GM12872 (cell line): ENCODE measurements at regions not wholly inside any gene's neighbourhood (a gene's known extent, or its start where the extent isn't known, plus 50 kb on each side); places are given as distances from the start of the nearest gene placed in this dataset.

Experiments used
- TF ChIP-seq, protein P1 (sequence below): IDR thresholded peaks from 3 replicates; pipeline ENCODE4 v1.5.1; 2011; ENCODE audit warnings: low read depth, mild to moderate bottlenecking, low read length, moderate library complexity; ENCODE audit not compliant: insufficient read depth

DNA sequence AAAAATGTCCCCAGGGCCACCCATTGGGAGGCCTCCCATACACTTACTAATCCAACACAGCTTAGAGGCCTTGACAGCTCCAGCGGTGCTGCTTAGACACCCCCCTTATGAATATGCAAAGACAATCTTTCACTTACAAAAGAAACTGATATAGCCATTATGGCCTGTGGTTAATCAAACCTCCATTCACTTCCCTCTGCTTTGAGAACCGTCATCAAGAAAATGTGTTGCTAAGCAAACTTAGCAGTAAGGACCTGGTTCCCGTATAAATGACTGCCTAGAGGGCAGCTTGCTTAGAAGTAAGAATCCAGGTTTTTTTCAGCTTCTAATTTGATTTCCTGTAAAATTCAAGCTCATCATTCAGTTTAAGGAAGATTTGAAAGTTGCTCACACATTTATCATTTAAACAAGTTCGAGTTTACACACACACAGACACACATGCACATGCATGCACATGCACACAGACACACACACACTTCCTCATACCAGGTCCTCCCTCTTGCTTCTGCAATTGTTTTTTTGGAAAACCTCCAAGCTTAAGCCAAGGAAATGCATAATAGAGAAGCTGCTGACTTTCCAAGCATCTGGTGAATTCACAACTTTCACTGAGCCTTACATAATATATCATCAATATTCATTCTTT lies 137.7 kb upstream of the BLID start:
- TF ChIP-seq, protein P1, sequence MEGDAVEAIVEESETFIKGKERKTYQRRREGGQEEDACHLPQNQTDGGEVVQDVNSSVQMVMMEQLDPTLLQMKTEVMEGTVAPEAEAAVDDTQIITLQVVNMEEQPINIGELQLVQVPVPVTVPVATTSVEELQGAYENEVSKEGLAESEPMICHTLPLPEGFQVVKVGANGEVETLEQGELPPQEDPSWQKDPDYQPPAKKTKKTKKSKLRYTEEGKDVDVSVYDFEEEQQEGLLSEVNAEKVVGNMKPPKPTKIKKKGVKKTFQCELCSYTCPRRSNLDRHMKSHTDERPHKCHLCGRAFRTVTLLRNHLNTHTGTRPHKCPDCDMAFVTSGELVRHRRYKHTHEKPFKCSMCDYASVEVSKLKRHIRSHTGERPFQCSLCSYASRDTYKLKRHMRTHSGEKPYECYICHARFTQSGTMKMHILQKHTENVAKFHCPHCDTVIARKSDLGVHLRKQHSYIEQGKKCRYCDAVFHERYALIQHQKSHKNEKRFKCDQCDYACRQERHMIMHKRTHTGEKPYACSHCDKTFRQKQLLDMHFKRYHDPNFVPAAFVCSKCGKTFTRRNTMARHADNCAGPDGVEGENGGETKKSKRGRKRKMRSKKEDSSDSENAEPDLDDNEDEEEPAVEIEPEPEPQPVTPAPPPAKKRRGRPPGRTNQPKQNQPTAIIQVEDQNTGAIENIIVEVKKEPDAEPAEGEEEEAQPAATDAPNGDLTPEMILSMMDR = no peak

DNA sequence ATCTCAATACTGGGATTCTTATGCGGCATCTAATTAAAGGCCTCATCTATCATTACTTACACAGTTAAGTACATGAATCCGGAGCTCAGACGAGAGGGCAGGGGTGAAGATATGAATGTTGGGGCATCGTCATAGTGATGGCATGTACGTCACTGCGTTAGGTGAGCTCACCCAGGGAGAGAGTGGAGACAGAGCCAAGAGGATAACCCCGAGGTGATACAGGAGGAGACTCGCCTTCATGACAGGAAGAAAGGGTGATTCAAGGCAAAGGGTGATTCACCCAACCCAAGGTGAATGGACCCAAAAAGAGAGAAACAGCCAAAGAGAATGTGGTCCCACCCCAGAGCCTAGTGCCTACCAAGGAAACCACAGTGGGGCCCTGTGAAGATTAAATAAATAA lies 132.9 kb upstream of the BLID start:
- TF ChIP-seq, protein P1 = no peak

DNA sequence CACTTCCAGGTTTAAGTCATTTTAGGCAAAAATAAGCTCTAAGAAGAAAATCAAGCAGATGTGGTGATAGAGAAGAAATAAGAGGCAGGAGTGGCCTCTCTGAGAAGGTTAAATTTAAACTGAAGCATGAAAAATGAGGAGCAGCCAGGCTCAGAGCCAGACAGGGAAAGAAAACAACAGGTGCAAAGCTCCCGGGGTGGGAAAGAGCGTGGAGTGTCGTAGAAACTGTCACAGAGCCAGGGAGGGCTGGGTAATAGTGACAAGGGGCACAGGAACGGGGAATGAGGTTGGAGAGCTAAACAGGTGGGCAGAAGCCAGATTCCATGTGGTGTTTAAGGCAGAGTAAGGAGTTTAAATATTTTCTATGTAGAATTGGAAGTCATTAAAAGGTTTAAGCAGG lies 132.1 kb upstream of the BLID start:
- TF ChIP-seq, protein P1 = no peak

DNA sequence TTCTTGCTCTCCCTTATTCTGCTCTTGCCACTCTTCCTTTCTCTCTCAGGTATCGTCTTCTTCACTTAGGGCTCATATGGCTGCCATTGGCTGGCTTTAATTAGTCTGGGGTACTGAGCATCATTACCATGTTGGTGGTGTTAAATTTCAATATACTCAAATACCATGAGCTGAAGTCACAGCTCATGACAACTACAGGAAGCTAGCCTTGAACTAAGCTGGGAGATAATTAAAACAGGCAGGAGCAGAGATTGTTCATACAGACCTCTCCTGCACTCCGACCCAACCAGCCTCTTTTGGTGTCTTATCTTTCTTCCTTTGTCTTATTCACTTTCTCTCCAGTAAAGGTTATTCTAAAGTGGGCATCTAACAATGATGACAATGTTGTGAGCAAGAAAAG lies 130.9 kb upstream of the BLID start:
- TF ChIP-seq, protein P1 = no peak

DNA sequence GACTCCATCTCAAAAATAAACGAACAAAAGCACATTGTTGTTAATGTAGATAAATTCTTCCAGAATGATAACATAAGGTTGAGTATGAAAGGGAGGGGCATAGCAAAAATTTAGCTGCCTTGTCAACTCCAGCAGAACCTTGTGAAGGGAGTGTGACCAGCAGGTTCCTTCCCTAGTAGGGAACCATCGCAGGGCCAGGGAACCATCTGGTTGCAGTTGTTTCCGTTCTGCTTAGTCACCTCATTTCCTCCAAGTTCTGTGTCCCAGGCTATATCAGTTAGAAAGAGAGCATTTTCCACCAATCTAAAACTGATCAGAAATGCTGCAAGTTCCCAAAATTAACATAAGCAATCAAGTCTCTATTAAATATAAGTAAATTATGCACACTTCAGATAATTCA lies 126.7 kb upstream of the BLID start:
- TF ChIP-seq, protein P1 = no peak

DNA sequence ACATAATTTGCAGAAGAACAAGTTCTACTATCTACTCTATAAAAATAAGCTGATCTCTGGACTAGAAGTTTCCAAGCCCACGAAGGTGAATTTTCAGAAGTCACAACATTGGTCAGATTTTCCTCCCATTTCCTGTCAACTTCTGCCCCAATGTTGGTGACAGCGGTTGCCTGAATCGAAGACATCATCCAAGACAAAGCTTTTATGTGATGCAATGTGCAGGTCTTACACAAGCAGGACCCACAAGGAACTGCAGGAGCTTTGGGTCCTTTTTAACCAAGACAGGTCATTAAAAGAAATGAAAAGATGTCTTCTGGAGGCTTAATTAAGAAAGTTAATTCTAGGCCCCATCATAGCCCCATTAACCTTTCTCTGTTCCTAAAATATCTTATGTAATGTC lies 125.6 kb upstream of the BLID start:
- TF ChIP-seq, protein P1 = no peak

DNA sequence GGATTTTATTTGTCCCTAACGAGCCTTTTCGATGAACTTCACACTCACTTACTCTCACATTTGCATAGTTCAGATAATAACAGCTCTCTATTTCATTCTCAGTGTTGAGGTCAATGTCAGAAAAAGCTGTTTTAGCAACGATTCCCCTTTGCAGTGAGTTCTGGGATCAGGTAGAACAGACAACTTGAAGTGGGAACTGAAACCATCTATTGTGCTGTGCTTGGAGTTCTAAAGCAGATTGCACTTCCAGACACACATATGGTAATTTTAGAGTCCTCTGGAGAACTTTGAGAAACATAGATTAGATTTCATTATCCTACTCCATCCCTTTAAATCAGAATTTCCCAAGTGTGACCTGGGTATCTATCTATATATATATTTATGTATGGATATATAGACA lies 124.6 kb upstream of the BLID start:
- TF ChIP-seq, protein P1 = no peak
